ENCODE measurements at regions not wholly inside any gene's neighbourhood (a gene's known extent, or its start where the extent isn't known, plus 50 kb on each side); places are given as distances from the start of the nearest gene placed in this dataset.
"Not testable (repeated sequence)": the region's sequence is repeated elsewhere in the genome, so short reads cannot be mapped to it uniquely, and the experiment has no call there.

GRCh38 chr6:99823513-99824235 is 170.3 kb downstream of the MCHR2 start:
- H3K27me3 ChIP-seq (ENCODE audit: control insufficient read depth, insufficient read depth, low read length); H3K4me1 ChIP-seq (ENCODE audit: control insufficient read depth, low read depth, low read length); H3K9me3 ChIP-seq (ENCODE audit: control insufficient read depth, low read depth, low read length); H3K27ac ChIP-seq (ENCODE audit: low read length); H3K36me3 ChIP-seq (ENCODE audit: control insufficient read depth, low read depth, low read length): not testable (repeated sequence)
- peak overlapping the region; percentile 49 for H3K4me3 ChIP-seq (ENCODE audit: low read length)
- peak overlapping the region; percentile 46 for H3K9ac ChIP-seq (ENCODE audit: low read length)

DNA sequence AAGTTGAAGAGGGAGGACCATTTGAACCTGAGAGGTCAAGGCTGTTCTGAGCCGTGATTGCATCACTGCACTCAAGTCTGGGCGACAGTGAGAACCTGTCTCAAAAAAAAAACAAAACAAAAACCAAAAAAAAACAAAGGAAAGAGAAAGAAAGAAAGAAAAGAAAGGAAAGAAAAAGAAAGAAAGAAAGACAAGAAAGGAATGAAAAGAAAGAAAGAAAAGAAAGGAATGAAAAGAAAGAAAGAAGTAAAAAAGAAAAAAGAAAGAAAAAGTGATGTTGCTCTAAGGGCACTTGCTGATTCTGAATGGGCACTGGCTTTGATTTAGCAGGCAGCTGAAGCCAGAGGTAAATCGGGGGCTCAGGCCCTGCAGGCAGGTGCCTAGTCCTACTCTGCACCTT is 161.0 kb downstream of the MCHR2 start:
- Histone ChIP-seq H3K36me3 (ENCODE audit: control insufficient read depth, low read depth, low read length) (no peaks in the 10 kb centered on the region), H3K9me3 (ENCODE audit: control insufficient read depth, low read depth, low read length) (no peaks in the 10 kb centered on the region)

GRCh38 chr6:99836471-99836870 is 157.6 kb downstream of the MCHR2 start:
- no peaks in the 10 kb centered on the region for H3K36me3 ChIP-seq (ENCODE audit: control insufficient read depth, low read depth, low read length)
- H3K9ac ChIP-seq (ENCODE audit: low read length), result no peak overlapping the region
- H3K9me3 ChIP-seq (ENCODE audit: control insufficient read depth, low read depth, low read length), result no peaks in the 10 kb centered on the region
- H3K4me1 ChIP-seq (ENCODE audit: control insufficient read depth, low read depth, low read length), result no peaks in the 10 kb centered on the region
- H3K27me3 ChIP-seq (ENCODE audit: control insufficient read depth, insufficient read depth, low read length), result no peaks in the 10 kb centered on the region
- no peak overlapping the region for H3K4me3 ChIP-seq (ENCODE audit: low read length)
- H3K27ac ChIP-seq (ENCODE audit: low read length), result no peak overlapping the region

More for the DNA sequence above, 161.0 kb downstream of the MCHR2 start:
- Histone ChIP-seq H3K27ac (ENCODE audit: low read length) (no peak overlapping the region), H3K27me3 (ENCODE audit: control insufficient read depth, insufficient read depth, low read length) (no peaks in the 10 kb centered on the region), H3K4me1 (ENCODE audit: control insufficient read depth, low read depth, low read length) (no peaks in the 10 kb centered on the region), H3K9ac (ENCODE audit: low read length) (no peak overlapping the region), H3K4me3 (ENCODE audit: low read length) (no peak overlapping the region)

DNA sequence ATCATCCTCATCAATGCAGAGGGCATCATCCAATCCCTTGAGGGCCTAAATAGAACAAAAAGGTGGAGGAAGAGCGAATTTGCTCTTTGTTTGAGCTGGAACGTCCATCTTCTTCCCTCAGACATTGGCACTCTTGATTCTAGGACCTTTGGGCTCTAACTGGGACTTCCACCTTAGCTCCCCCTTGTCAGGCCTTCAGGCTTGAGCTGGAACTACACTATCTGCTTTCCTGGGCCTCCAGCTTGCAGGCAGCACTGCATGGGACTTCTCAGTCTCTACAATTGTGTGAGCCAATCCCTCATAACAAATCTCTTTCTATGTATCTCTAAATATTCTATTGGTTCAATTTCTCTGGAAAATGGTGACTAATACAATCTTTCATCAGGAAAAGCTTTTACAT is 155.4 kb downstream of the MCHR2 start:
- H3K36me3 ChIP-seq (ENCODE audit: control insufficient read depth, low read depth, low read length), result no peaks in the 10 kb centered on the region
- H3K27me3 ChIP-seq (ENCODE audit: control insufficient read depth, insufficient read depth, low read length), result no peaks in the 10 kb centered on the region
- no peak overlapping the region for H3K4me3 ChIP-seq (ENCODE audit: low read length)
- H3K9ac ChIP-seq (ENCODE audit: low read length), result no peak overlapping the region
- no peaks in the 10 kb centered on the region for H3K9me3 ChIP-seq (ENCODE audit: control insufficient read depth, low read depth, low read length)
- H3K27ac ChIP-seq (ENCODE audit: low read length), result no peak overlapping the region
- H3K4me1 ChIP-seq (ENCODE audit: control insufficient read depth, low read depth, low read length), result no peaks in the 10 kb centered on the region

DNA sequence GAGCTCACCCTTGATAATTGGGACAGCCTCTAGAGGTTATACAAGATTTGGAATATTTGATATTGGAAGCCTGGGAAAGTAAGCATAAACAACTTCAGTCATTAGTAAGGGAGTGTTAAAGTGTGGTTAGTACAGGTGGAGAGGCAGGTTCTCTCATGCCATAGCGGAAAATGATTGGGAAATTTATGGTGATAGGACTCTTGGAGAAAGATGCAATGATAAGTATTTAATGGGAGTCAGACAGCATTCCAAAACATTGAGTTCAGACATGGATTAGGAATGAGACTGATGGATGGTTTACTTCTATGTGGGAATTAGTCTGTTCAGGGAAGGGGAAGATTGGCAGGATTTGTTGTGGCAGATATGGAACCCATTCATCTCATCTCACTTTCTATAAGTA is 152.7 kb downstream of the MCHR2 start:
- Histone ChIP-seq H3K4me3 (ENCODE audit: low read length) (no peak overlapping the region), H3K27me3 (ENCODE audit: control insufficient read depth, insufficient read depth, low read length) (no peaks in the 10 kb centered on the region), H3K36me3 (ENCODE audit: control insufficient read depth, low read depth, low read length) (no peaks in the 10 kb centered on the region), H3K9ac (ENCODE audit: low read length) (no peak overlapping the region), H3K27ac (ENCODE audit: low read length) (no peak overlapping the region), H3K4me1 (ENCODE audit: control insufficient read depth, low read depth, low read length) (peaks cover 4% of the 10 kb centered on the region), H3K9me3 (ENCODE audit: control insufficient read depth, low read depth, low read length) (no peaks in the 10 kb centered on the region)

DNA sequence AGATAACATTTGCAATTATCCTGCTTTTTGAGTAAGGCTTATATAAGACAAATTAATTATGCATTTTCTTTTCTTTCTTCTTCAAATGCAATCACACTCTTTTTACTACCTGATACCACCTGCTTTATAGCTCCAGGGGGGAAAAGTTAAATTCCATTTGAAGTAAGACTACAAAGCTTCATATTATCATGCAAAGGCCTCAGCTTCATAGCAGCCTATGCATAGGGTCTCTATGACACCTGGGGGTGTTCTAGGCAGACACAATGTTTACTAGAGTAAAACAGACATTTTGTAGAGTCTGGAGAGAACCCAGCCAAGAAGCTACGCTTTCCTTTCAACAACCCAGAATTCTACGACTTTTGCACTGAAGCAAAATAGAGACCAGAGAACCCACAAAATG is 148.0 kb downstream of the MCHR2 start:
- peaks cover 4% of the 10 kb centered on the region for H3K4me1 ChIP-seq (ENCODE audit: control insufficient read depth, low read depth, low read length)
- no peak overlapping the region for H3K4me3 ChIP-seq (ENCODE audit: low read length)
- no peaks in the 10 kb centered on the region for H3K27me3 ChIP-seq (ENCODE audit: control insufficient read depth, insufficient read depth, low read length)
- H3K9me3 ChIP-seq (ENCODE audit: control insufficient read depth, low read depth, low read length), result no peaks in the 10 kb centered on the region
- H3K27ac ChIP-seq (ENCODE audit: low read length), result no peak overlapping the region
- no peak overlapping the region for H3K9ac ChIP-seq (ENCODE audit: low read length)
- no peaks in the 10 kb centered on the region for H3K36me3 ChIP-seq (ENCODE audit: control insufficient read depth, low read depth, low read length)

DNA sequence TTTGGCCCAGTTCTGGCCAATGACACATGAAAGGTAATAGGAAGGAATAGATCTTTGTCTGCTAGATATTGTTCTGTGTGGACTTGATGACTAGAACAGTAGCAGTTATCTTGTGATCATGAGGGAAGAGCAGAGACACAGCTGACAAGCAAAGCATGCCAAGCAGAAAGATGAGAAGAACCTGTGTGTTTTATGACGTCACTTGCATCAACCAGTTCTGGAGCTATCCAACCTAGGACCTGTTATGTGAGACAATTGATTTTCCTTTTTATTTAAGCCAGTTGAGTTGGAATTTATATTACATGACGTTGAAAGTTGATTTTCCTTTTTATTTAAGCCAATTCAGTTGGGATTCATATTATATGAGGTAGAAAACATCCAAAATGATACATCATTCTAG is 143.2 kb downstream of the MCHR2 start:
- Histone ChIP-seq H3K9ac (ENCODE audit: low read length) (no peak overlapping the region), H3K4me3 (ENCODE audit: low read length) (no peak overlapping the region), H3K36me3 (ENCODE audit: control insufficient read depth, low read depth, low read length) (no peaks in the 10 kb centered on the region), H3K4me1 (ENCODE audit: control insufficient read depth, low read depth, low read length) (no peaks in the 10 kb centered on the region), H3K9me3 (ENCODE audit: control insufficient read depth, low read depth, low read length) (no peaks in the 10 kb centered on the region), H3K27ac (ENCODE audit: low read length) (no peak overlapping the region), H3K27me3 (ENCODE audit: control insufficient read depth, insufficient read depth, low read length) (no peaks in the 10 kb centered on the region)

GRCh38 chr6:99852031-99852430 is 142.0 kb downstream of the MCHR2 start:
- Histone ChIP-seq H3K9me3 (ENCODE audit: control insufficient read depth, low read depth, low read length) (no peaks in the 10 kb centered on the region), H3K36me3 (ENCODE audit: control insufficient read depth, low read depth, low read length) (no peaks in the 10 kb centered on the region), H3K4me3 (ENCODE audit: low read length) (no peak overlapping the region), H3K4me1 (ENCODE audit: control insufficient read depth, low read depth, low read length) (no peaks in the 10 kb centered on the region), H3K9ac (ENCODE audit: low read length) (no peak overlapping the region), H3K27me3 (ENCODE audit: control insufficient read depth, insufficient read depth, low read length) (no peaks in the 10 kb centered on the region), H3K27ac (ENCODE audit: low read length) (no peak overlapping the region)

GRCh38 chr6:99867026-99867425 is 127.0 kb downstream of the MCHR2 start:
- H3K9ac ChIP-seq (ENCODE audit: low read length), result no peak overlapping the region
- no peak overlapping the region for H3K27ac ChIP-seq (ENCODE audit: low read length)
- no peaks in the 10 kb centered on the region for H3K36me3 ChIP-seq (ENCODE audit: control insufficient read depth, low read depth, low read length)
- peaks cover 11% of the 10 kb centered on the region for H3K27me3 ChIP-seq (ENCODE audit: control insufficient read depth, insufficient read depth, low read length)
- H3K9me3 ChIP-seq (ENCODE audit: control insufficient read depth, low read depth, low read length), result no peaks in the 10 kb centered on the region
- H3K4me3 ChIP-seq (ENCODE audit: low read length), result no peak overlapping the region
- H3K4me1 ChIP-seq (ENCODE audit: control insufficient read depth, low read depth, low read length), result no peaks in the 10 kb centered on the region

- H3K4me1 ChIP-seq (ENCODE audit: control insufficient read depth, low read depth, low read length), result no peaks in the 10 kb centered on the region
- H3K9me3 ChIP-seq (ENCODE audit: control insufficient read depth, low read depth, low read length), result no peaks in the 10 kb centered on the region
- H3K4me3 ChIP-seq (ENCODE audit: low read length), result peak overlapping the region; percentile 38
- no peak overlapping the region for H3K9ac ChIP-seq (ENCODE audit: low read length)
- peaks cover 11% of the 10 kb centered on the region for H3K27me3 ChIP-seq (ENCODE audit: control insufficient read depth, insufficient read depth, low read length)
- H3K27ac ChIP-seq (ENCODE audit: low read length), result no peak overlapping the region
- no peaks in the 10 kb centered on the region for H3K36me3 ChIP-seq (ENCODE audit: control insufficient read depth, low read depth, low read length)
These were observed 125.8 kb downstream of the MCHR2 start for GRCh38 chr6:99868074-99868702.

All from iPS-18a (cell line).